ENCODE measurements at regions not wholly inside any gene's neighbourhood (a gene's known extent, or its start where the extent isn't known, plus 50 kb on each side); places are given as distances from the start of the nearest gene placed in this dataset.

GRCh38 chr3:70383360-70383831 lies 71.0 kb upstream of the MDFIC2 start:
- TF ChIP-seq, protein P1, sequence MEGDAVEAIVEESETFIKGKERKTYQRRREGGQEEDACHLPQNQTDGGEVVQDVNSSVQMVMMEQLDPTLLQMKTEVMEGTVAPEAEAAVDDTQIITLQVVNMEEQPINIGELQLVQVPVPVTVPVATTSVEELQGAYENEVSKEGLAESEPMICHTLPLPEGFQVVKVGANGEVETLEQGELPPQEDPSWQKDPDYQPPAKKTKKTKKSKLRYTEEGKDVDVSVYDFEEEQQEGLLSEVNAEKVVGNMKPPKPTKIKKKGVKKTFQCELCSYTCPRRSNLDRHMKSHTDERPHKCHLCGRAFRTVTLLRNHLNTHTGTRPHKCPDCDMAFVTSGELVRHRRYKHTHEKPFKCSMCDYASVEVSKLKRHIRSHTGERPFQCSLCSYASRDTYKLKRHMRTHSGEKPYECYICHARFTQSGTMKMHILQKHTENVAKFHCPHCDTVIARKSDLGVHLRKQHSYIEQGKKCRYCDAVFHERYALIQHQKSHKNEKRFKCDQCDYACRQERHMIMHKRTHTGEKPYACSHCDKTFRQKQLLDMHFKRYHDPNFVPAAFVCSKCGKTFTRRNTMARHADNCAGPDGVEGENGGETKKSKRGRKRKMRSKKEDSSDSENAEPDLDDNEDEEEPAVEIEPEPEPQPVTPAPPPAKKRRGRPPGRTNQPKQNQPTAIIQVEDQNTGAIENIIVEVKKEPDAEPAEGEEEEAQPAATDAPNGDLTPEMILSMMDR (IDR thresholded peaks at IDR 0.05; ENCODE audit: low read depth, low read length, poor library complexity, severe bottlenecking) = no peak
- TF ChIP-seq EZH2phosphoT487 (IDR thresholded peaks at IDR 0.05; ENCODE audit: borderline replicate concordance, low read length) = no peak

All from DOHH2 (cell line).